GM18870 (cell line): ENCODE measurements at regions not wholly inside any gene's neighbourhood (a gene's known extent, or its start where the extent isn't known, plus 50 kb on each side); places are given as distances from the start of the nearest gene placed in this dataset.
A peak's percentile ranks its signal among the peaks of the same experiment; 100 is the strongest.

Source experiments
- ATAC-seq: cut with Tn5 transposase; IDR thresholded peaks from one replicate; pipeline ENCODE4 v1.9.1; 2021; ENCODE audit warnings: moderate library complexity; ENCODE audit not compliant: unreplicated experiment

DNA sequence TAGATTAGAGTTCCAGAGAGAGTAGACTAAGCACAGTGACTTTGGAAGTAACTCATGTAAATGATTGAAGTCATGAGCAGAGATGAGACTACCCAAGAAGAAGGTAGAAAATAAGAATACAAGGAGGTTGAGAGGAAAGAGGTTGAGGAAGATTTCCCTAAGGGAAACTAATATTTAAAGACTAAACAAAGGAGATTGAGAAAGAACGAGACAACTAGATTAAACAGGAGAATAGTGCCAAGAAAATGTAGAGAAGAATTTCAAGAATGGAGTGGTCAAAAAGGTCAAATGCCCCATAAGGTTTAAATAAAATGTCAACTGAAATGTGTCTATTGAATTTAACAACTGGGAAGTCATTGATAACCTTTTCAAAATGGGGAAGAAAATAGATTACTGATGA, 59.0 kb downstream of the RPS29 start:
- no peak for ATAC-seq

DNA sequence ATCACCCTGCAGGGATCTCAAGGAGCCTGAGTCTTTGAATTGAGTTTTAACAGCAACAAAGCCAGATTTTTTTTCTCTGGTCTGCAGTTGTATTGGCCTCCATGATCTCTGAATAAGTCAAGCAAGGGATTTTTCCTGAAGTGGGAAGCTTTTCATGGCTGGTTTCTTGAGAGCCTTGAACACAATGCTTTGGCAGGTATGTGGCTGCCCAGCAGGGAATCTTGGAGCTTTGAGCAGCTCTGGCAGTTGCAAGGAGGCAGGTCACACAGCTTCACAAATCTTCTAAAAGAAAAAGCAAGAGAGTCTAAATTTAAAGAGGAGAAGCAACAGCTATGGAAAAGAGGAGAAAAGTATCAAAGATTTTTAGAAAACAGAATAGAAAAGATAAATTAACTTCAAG, 60.1 kb downstream of the RPS29 start:
- no peak for ATAC-seq

DNA sequence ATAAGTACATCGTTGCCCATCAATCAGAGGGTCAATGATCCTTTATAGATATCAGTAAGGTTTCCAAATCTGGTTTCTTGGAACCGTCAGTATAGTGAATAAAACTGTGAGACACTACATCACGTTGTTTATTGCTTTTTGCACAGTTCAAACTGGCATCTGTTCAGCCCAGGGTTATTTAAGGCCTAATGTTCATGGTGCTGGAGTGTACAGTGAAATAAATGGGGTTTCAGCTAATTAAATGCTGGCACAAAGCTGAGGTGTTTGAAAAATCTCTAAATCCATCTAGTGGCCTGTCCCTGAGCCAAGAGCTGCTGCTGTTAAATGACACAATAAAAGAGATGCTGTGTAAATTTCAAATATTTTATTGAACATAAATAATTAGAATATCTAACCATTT, 69.9 kb downstream of the RPS29 start:
- ATAC-seq: no peak

DNA sequence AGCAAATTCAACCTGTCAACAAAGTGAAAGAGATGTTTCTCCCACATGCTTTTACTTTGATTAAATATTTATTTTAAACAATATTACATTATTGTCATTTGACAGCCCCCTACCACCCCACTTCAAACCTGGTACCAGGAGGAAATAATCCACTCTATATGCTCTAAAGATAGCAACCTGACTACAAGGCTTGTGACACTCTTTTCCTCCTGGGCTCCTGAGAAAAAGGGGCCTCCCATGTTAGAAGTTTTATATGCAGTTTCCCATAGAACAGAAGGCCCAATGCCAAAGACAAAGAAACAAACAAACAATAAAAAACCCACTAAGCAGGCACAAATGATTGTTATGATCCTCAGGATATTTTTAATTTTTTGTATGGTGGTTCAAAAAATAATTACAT, 73.6 kb downstream of the RPS29 start:
- no peak for ATAC-seq

DNA sequence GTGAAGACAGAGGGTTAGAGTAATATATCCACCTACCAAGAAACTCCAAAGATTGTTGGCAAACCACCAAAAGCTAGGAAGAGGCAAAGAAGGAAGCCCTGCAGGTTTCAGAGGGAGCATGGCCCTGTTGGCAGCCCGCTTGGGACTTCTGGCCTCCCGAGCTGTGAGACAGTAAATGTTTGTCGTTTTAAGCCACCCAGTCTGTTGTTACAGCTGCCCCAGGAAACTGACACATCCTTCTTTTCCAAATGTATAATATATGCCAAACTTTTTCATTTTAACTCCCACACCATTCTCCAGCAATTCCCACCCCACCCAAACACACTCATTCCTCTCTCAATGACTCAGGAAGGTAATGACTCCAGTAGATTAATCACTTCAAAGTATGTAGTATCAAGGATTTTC, 74.0 kb downstream of the RPS29 start:
- ATAC-seq: no peak

DNA sequence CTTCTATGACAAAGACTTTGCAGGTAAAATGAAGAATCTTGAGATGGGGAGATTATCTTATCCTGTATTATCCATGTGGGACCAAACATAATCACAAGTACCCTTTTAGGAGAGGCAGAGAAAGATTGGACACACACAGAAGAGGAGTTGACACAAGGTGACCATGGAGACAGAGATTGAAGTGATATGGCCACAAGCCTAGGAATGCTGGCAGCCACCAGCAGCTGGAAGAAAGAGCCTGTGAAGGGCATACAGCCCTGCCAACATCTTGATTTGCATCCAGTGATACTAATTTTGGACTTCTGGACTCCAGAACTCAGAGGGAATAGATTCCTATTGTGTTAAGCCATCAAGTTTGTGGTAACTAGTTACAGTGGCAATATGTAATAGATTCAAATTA, 78.1 kb downstream of the RPS29 start:
- ATAC-seq: no peak

DNA sequence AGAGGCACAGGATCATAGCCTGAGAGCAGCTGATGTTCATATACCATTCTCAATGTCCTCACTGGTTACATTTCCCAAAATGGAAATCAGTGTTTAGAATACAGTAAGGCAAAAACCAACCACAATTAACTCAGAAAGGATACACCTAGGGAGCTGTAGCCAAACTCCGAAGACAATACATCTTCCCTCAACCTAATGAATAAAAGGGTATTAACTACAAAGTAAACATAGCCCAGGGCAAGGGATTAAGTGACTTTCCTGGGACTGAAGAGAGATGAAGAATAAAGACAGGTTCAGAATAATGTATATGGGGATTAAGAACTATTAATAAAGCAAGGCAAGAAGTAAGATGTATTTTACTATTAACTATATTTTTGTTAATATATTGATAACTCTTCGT, 79.5 kb downstream of the RPS29 start:
- ATAC-seq: no peak

DNA sequence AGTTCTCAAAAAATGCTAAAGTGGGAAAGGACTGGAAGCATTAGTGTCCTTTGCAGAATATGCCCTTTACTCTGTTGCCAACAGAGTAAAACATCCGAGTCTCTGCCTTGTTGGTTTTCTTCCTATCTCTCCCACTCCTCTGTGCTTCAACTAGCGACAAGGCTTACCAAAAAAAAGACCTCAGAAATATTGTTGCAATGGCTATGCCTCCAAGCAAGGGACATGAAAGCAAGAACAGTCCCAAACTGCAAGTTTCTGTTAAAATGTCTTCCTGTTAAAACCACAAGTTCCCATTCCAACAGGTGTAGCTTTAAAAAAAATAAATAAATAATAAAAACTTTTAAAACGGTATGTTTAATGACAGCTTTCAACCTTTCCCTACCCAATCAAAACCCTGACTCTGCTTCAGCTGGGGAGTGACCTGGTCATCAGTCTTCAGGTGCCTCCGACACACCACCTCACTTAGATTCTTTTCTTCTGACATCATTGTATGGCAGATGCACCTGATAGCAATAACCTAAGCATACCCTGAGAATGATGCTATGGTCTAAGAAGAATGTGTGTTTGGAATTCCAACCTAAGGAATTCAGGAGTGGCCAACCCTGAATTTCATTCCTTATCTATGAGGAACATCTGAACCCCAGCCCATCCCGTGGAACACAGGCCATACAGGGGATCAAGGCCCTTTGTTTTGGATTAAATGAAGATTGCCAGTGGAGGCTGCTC, 81.0 kb downstream of the RPS29 start:
- no peak for ATAC-seq

DNA sequence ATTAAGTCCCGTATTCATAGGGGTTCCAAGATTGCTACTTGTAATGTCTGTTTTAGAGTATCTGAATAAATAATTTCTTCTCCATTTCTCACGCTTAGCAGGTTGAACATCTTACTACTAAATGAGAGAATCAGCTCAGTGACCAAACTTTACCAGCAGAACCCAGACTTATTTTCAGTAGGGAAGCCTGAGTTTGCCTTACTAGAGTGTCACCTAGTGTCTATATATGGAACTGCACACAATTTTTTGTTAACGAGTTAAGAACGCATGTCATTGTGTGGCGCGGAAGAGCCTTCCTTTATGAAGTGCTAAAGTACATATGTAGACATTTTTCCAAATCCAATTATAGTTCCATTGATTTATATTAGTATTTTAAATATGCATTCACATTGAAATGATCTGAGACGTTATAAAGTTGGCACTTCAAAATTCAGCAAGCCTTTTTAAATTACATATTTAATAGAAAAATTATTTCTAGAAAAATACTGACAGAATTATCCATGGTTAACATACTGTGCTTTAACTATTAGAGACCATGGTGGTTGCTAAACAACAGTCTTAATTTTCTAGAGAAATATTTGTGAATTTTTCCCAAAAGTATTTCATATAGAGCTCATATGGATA, 88.3 kb downstream of the RPS29 start:
- ATAC-seq: peak; percentile 92

DNA sequence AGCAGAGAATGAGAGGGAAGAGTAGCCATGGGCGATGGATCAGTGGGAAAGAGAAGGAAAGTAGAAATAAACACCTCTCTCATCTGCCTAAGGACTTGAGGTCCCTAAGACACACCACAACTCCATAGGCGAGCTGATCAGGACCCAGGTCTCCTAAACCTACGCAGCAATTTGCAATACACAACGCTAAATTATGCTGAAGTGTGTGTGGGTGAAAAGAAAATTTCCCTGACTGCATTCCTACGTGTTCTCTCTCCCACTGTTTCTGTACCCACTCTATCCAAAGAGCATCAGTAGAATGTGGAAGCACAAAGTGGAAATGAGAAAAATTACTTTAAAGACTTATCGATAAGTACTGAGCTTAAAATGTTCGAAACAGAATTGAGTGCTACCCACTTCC, 88.9 kb downstream of the RPS29 start:
- no peak for ATAC-seq

DNA sequence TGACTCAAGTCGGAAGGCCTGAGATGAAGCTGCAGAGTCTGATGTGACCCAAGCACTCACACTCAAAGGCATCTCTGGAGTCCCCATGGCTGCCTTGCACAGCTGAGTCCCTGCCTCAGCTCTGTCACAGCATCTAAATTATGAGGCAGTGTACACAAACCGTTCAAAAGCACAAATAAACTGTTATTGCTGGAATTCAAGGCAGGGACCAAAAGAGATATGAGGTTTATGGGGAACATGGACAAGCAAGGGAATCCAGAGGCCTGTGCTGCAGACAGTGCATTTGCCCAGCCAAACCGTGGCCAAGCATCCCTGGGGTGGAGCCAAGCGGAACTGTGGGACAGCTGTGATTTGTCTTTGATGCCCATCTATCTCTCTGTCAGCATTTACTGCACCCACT, 91.3 kb downstream of the RPS29 start:
- no peak for ATAC-seq

DNA sequence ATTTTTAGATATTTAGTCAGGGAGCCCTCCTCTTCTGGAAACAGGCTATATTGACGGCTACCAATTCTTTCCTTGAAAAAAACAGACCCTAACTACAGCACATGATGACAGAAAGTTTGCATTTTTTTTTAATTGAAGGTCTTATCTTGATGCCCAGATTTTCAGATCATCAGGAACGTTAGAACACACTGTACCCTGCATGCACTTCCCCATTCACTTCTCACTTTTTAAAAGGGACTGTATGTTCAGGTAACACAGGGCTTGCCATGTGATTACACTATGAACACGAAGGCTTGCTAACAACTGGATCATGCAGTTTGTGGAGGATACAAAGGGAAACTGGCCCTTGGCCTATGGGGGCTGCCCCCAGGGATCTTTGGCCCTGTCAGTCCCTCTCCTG, 92.6 kb downstream of the RPS29 start:
- ATAC-seq: no peak

DNA sequence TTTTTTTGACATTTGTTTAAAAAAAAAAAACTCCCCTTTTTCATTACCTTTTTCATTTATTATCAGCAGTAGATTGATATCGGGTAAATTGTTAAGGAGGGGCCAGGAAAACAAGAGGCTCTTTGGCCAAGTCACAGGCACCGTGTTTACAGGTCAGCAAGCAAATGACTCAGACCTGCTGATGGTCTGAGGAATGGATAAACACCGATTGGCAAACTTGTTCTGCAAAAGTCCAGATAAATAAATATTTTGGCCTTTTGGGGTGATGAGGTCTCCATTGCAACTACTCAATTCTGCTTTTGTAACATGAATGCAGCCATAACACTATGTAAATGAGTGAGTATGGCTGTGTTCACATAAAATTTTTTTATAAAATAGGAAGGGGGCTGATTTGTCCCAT, 94.0 kb downstream of the RPS29 start:
- ATAC-seq: no peak

DNA sequence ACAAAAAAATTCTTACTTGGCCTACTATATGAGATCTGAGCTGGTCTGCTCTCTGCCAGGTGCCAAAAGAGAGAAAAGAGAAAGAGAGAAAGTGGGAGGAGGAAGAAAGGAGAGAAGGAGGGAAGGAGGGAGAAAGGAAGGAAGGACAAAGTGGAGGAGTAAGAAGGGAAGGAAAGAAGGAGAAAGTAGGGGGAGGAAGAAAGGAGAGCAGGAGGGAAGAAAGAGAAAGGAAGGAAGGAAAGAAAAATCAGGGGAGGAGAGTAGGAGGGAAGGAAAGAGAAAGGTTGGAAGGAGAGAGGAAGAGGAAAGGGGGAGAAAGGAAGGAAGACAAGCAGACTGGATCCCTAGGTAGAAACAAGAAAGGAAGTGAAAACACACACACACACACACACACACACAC, 96.8 kb downstream of the RPS29 start:
- ATAC-seq: no peak

DNA sequence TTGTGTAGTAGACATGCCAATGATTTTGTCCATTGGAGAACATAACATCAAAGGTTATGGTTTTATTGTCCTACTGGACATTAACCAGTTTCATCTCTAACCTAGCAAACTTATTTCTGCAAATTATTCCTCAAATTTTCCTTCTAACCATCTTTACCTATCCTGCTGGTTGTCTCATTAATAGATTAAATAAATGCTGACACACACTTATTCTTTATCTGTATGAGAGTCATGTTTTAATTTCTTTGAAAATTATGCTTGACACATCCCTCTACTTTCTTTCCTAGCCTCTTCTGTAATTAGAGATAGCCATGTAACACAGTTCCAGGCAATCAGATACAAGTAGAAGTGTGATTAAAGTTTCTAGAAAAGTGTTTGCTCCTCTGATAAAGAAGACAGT, 98.9 kb downstream of the RPS29 start:
- no peak for ATAC-seq

DNA sequence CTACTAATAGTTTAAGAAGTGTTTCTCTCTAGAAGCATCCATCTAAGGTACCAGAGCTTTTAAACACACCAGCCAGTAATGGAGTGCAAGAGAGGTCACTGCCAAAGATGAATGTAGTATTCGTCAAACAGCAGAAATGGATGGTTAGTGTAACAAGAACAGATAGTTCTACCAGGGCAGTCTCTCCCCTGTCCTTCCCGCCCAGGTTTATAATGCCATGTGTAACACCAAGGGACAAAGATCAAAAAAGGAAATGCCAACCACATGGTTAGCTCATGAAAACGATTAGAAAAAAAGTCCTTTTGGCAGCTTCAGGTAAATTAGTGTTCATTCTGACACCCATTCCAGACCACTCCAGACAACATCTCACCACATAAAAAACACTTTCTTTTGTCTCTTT, 100.9 kb downstream of the RPS29 start:
- ATAC-seq: no peak

DNA sequence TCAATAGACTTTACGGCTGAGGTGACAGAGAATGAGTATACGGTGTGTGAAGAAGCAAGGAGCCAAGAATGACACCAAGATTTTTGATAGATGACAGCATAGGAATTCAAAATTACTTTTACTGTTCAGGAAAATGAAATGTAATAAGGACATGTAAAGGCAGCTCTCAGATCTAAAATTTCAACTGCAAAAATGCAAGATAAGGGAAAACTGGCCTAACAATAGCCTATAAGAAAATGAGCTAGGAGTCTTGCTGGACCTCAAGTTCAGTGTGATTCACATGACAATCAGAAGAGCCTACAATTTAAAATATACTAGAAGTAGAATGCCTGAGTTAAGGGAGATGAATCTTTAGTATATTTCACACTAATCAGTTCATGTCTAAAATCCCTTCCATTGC, 102.0 kb downstream of the RPS29 start:
- no peak for ATAC-seq

DNA sequence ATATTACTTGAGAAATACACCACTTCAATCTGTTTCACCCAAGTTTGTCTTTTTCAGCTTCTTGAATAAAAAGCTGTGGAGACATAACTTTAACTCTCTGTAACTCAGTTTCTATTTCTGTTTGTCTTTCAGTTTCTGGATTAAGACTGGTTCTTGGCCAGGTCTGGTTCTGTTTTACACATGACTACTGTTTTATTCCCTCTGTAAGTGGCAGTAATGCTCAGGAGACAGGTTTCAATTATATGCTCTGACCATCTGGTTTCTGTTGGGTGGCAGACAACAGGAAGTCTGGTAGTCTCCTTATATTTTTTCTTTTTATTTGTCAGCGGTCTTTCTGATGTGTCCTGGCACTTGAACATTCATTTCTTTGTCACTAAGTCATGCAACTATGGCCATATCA, 102.9 kb downstream of the RPS29 start:
- ATAC-seq: peak; percentile 87

DNA sequence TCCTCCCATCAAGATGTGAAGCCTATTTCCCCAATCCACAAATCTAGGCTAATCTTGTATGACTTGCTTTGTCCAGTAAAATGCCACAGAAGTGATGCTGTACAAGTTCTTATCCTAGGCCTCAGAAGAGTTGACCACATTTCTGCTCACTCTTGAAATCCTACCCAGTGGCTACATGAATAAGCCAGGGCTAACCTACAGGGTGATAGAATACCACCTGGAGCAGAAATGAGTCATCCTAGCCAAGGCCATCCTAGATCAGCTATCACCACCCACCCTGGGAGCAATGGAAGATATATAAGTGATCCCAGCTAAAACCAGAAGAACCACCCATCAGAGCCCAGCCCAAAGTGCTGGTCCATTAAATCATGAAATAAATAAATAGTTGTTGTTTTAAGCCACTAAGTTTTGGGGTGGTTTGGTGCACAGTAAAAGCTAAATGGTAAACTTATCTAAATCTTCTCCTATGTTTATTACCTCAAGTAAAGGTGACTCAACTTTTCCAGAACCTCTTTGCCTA, 105.1 kb downstream of the RPS29 start:
- ATAC-seq: no peak

DNA sequence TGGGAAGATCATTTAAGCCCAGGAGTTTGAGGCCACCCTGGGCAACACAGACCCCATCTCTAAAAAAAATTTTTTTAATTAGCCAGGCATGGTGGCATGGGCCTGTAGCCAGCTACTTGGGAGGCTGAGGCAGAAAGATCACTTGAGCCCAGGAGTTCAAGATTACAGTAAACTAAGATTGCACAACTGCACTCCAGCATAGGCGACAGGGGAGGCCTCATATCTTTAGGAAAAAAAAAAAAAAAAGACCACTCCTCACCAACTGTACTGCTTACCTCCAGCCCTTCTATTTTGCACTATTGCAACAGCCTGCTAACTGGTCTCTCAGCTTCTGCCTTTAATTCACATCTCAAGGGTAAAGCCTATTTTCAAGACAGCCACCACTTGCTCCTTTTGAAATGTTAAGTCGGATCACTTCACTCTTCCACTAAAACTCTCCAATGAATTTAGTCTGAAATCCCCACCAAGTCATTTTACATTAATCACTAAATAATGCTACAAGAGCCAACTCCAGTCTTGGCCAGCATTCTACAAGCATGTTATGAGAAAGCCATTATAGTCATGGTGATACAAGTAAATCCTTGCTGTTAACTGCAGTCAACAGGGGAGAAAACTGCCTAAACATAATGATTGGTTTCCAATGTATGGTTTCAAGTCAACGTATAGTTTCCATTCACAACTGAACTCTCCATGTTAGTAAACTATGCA, 106.0 kb downstream of the RPS29 start:
- no peak for ATAC-seq

DNA sequence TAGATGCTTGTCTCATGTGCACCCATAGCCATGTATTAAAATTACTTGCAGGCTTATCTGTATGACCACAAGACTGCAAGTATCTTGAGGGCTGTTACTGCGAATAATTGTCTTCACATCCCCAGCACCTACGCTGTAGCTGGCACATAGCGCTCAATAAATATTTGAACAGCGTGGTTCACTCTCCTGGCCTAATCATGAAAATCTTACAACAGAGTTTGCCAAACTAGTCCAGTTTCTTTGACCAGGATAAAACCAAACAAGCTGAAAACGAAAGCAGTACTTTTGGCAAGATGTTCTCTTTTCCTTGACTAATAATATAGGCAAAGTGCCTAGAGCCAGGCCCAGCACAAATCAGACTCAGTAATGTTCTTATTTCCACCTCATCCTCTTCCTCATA, 106.7 kb downstream of the RPS29 start:
- no peak for ATAC-seq

DNA sequence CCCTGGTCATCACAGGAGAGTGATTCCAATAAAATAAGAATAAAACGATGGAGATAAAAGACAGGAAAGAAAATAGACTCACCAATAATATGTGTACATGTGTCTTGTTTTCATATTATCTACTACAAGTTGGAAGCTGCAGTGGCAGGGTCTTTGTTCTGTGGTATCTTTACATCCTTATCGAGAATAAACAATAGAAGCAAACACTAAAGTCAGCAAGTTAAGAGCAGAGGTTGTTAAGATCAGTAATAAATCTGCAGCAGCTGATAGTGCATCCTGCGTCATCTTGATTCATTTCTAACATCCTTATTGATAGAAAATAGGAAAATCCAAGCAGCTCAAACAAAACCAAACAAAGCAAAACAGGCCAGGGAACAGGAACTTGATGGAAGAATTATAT, 107.4 kb downstream of the RPS29 start:
- no peak for ATAC-seq
